ENCODE measurements at regions not wholly inside any gene's neighbourhood (a gene's known extent, or its start where the extent isn't known, plus 50 kb on each side); places are given as distances from the start of the nearest gene placed in this dataset.

- Histone ChIP-seq H3K27ac (ENCODE audit: low read depth, low read length) (no peak overlapping the region), H3K36me3 (ENCODE audit: control insufficient read depth, insufficient read depth, low read length) (no peaks in the 10 kb centered on the region), H3K9me3 (ENCODE audit: control insufficient read depth, low read length) (no peaks in the 10 kb centered on the region), H3K4me1 (ENCODE audit: control insufficient read depth, insufficient read depth, low read length) (no peaks in the 10 kb centered on the region), H3K27me3 (ENCODE audit: control insufficient read depth, insufficient read depth, low read length, poor library complexity, severe bottlenecking) (no peaks in the 10 kb centered on the region), H3K4me3 (ENCODE audit: low read length) (no peak overlapping the region), H3K9ac (ENCODE audit: extremely low read depth, low read length, poor library complexity, severe bottlenecking) (no peak overlapping the region)
- TF ChIP-seq, protein P1, sequence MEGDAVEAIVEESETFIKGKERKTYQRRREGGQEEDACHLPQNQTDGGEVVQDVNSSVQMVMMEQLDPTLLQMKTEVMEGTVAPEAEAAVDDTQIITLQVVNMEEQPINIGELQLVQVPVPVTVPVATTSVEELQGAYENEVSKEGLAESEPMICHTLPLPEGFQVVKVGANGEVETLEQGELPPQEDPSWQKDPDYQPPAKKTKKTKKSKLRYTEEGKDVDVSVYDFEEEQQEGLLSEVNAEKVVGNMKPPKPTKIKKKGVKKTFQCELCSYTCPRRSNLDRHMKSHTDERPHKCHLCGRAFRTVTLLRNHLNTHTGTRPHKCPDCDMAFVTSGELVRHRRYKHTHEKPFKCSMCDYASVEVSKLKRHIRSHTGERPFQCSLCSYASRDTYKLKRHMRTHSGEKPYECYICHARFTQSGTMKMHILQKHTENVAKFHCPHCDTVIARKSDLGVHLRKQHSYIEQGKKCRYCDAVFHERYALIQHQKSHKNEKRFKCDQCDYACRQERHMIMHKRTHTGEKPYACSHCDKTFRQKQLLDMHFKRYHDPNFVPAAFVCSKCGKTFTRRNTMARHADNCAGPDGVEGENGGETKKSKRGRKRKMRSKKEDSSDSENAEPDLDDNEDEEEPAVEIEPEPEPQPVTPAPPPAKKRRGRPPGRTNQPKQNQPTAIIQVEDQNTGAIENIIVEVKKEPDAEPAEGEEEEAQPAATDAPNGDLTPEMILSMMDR (conservative IDR thresholded peaks at IDR 0.05), result no peak
- Mint-ChIP-seq H3K4me3 (no peak overlapping the region), H3K27ac (no peak overlapping the region), H3K9me3 (no peaks in the 10 kb centered on the region), H3K4me1 (no peaks in the 10 kb centered on the region), H3K36me3 (ENCODE audit: low read depth) (no peaks in the 10 kb centered on the region), H3K27me3 (ENCODE audit: insufficient read depth) (peaks cover 2% of the 10 kb centered on the region)
- no peak for DNase-seq
- 78 to 100% methylated on average over 2 of the region's 2 CpGs for WGBS, 2 experiments (ENCODE audit: insufficient coverage in 1 of 2, insufficient read length in 1 of 2)
These were observed 83.0 kb downstream of the ZNF365 start for GRCh38 chr10:62457196-62457595.

GRCh38 chr10:62457598-62457997, 83.4 kb downstream of the ZNF365 start:
- Histone ChIP-seq H3K9me3 (ENCODE audit: control insufficient read depth, low read length) (no peaks in the 10 kb centered on the region), H3K4me1 (ENCODE audit: control insufficient read depth, insufficient read depth, low read length) (no peaks in the 10 kb centered on the region), H3K27me3 (ENCODE audit: control insufficient read depth, insufficient read depth, low read length, poor library complexity, severe bottlenecking) (no peaks in the 10 kb centered on the region), H3K4me3 (ENCODE audit: low read length) (no peak overlapping the region), H3K27ac (ENCODE audit: low read depth, low read length) (no peak overlapping the region), H3K9ac (ENCODE audit: extremely low read depth, low read length, poor library complexity, severe bottlenecking) (no peak overlapping the region), H3K36me3 (ENCODE audit: control insufficient read depth, insufficient read depth, low read length) (no peaks in the 10 kb centered on the region)
- no peak for DNase-seq
- Mint-ChIP-seq H3K36me3 (ENCODE audit: low read depth) (no peaks in the 10 kb centered on the region), H3K27ac (no peak overlapping the region), H3K4me3 (no peak overlapping the region), H3K4me1 (no peaks in the 10 kb centered on the region), H3K27me3 (ENCODE audit: insufficient read depth) (peaks cover 2% of the 10 kb centered on the region), H3K9me3 (no peaks in the 10 kb centered on the region)
- 91% methylated on average over 1 of the region's 1 CpG; no CpG with 5 or more reads in 1 of the 2 experiments for WGBS, 2 experiments (ENCODE audit: insufficient coverage in 1 of 2, insufficient read length in 1 of 2)
- TF ChIP-seq, protein P1 (conservative IDR thresholded peaks at IDR 0.05), result no peak

DNA sequence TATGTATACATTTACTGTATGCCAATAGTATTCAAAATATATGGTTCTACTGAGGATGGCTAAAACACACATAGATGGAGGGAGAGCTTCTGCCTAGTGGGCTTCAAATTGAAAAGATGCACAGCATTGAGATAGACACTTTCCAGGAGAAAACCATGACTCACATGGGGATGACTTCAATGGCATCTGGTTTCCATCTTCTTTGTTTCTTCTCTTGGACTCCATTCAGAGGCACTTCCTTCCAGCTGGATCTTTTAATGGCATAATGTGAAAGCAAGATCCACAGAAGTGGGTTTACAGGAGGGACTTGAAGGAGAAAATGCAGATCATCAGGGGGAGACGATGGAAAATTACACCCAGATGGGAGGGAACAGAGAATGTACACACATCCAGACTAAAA, 84.9 kb downstream of the ZNF365 start:
- Histone ChIP-seq H3K9me3 (ENCODE audit: control insufficient read depth, low read length) (no peaks in the 10 kb centered on the region), H3K9ac (ENCODE audit: extremely low read depth, low read length, poor library complexity, severe bottlenecking) (no peak overlapping the region), H3K27ac (ENCODE audit: low read depth, low read length) (no peak overlapping the region), H3K27me3 (ENCODE audit: control insufficient read depth, insufficient read depth, low read length, poor library complexity, severe bottlenecking) (no peaks in the 10 kb centered on the region), H3K4me3 (ENCODE audit: low read length) (no peak overlapping the region), H3K4me1 (ENCODE audit: control insufficient read depth, insufficient read depth, low read length) (no peaks in the 10 kb centered on the region), H3K36me3 (ENCODE audit: control insufficient read depth, insufficient read depth, low read length) (no peaks in the 10 kb centered on the region)
- TF ChIP-seq, protein P1 (conservative IDR thresholded peaks at IDR 0.05), result no peak
- no peaks in the 10 kb centered on the region for H3K4me1 Mint-ChIP-seq
- H3K36me3 Mint-ChIP-seq (ENCODE audit: low read depth), result no peaks in the 10 kb centered on the region
- no peak for DNase-seq
- no CpG with 5 or more reads among the region's 1 CpG for WGBS, 2 experiments (ENCODE audit: insufficient coverage in 1 of 2, insufficient read length in 1 of 2)
- no peaks in the 10 kb centered on the region for H3K9me3 Mint-ChIP-seq
- no peak overlapping the region for H3K27ac Mint-ChIP-seq
- no peak overlapping the region for H3K4me3 Mint-ChIP-seq
- peaks cover 2% of the 10 kb centered on the region for H3K27me3 Mint-ChIP-seq (ENCODE audit: insufficient read depth)

All from endodermal cell (in vitro differentiated cells).